Testis (tissue), 2 donors: ENCODE measurements at regions not wholly inside any gene's neighbourhood (a gene's known extent, or its start where the extent isn't known, plus 50 kb on each side); places are given as distances from the start of the nearest gene placed in this dataset.

Source experiments
- DNase-seq: peaks from one replicate; pipeline ENCODE4 v3.0.0-alpha.2; 2019
- H3K27ac ChIP-seq, 2 donors: fragments of 200-600 bp; sonication (generic); one replicate each; pipeline ENCODE4 v1.5.1; 2019
- H3K27me3 ChIP-seq: fragments of 200-600 bp; sonication (generic); one replicate; pipeline ENCODE4 v1.5.1; 2019
- H3K36me3 ChIP-seq: fragments of 200-600 bp; sonication (generic); one replicate; pipeline ENCODE4 v1.5.1; 2017; ENCODE audit warnings: low read depth; ENCODE audit errors: missing control alignments
- H3K4me1 ChIP-seq: fragments of 200-600 bp; sonication (generic); one replicate; pipeline ENCODE4 v1.5.1; 2019
- H3K4me3 ChIP-seq, 2 donors: fragments of 200-600 bp; sonication (generic); one replicate each; pipeline ENCODE4 v1.5.1; 2017 to 2019
- H3K9me3 ChIP-seq: fragments of 200-600 bp; sonication (generic); one replicate; pipeline ENCODE4 v1.5.1; 2017
- POLR2A ChIP-seq: fragments of 450-650 bp; IDR thresholded peaks from one replicate; pipeline ENCODE4 v1.6.1; 2017; ENCODE audit warnings: antibody characterized with exemption, mild to moderate bottlenecking, moderate library complexity
- WGBS, 2 donors: methylation state at CpG; one replicate each; pipeline ENCODE4 v1.1.5; 2018; 5-methylcytosine and 5-hydroxymethylcytosine counted together
- intact Hi-C: fragments of 100-400 bp; cut with DNase I; formaldehyde crosslinking; loops from one replicate; pipeline ENCODE4 v1.15.1; 2023; ENCODE audit warnings: low total_unique reads
- TF ChIP-seq, protein P1 (sequence below), 3 experiments: fragments of 450-650 bp in 2 of 3; fragments of 200-600 bp in 1 of 3; sonication (generic) in 1 of 3; IDR thresholded peaks; one replicate each; pipeline ENCODE4 v1.5.1; 2016 to 2019; ENCODE audit warnings: antibody characterized with exemption in 3 of 3, mild to moderate bottlenecking in 2 of 3, moderate library complexity in 1 of 3

DNA sequence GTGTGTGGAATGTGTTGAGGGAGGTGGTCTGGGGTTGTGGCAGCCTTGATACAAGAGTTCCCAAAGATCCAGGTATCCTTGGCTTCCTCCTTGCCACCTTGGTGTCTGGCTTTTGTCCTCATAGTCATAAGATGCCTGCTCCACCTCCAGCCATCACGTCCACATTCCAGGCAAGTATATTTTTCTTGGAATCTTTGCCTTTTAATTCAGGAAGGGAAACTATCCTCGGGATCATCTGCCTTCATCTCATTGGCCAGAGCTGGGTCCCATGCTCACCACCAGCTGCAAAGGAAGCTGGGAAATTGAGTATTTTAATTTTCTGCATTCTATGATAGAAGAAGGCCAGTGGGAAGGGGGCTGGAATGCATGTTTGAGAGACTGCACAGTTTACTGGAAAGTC, 186.7 kb downstream of the C9orf50 start:
- H3K27me3 ChIP-seq = no peaks in the 10 kb centered on the region
- H3K27ac ChIP-seq = no peak overlapping the region
- no peak for DNase-seq
- H3K36me3 ChIP-seq = no peaks in the 10 kb centered on the region
- H3K4me1 ChIP-seq = peaks cover 36% of the 10 kb centered on the region
- no peaks in the 10 kb centered on the region for H3K9me3 ChIP-seq
- H3K4me3 ChIP-seq = no peak overlapping the region
- WGBS, 2 donors = 47 to 54% methylated on average over 2 of the region's 2 CpGs
- TF ChIP-seq POLR2A = no peak
- TF ChIP-seq, protein P1, sequence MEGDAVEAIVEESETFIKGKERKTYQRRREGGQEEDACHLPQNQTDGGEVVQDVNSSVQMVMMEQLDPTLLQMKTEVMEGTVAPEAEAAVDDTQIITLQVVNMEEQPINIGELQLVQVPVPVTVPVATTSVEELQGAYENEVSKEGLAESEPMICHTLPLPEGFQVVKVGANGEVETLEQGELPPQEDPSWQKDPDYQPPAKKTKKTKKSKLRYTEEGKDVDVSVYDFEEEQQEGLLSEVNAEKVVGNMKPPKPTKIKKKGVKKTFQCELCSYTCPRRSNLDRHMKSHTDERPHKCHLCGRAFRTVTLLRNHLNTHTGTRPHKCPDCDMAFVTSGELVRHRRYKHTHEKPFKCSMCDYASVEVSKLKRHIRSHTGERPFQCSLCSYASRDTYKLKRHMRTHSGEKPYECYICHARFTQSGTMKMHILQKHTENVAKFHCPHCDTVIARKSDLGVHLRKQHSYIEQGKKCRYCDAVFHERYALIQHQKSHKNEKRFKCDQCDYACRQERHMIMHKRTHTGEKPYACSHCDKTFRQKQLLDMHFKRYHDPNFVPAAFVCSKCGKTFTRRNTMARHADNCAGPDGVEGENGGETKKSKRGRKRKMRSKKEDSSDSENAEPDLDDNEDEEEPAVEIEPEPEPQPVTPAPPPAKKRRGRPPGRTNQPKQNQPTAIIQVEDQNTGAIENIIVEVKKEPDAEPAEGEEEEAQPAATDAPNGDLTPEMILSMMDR (IDR thresholded peaks at IDR 0.05) = no peak
- intact Hi-C loops = no loop called here

DNA sequence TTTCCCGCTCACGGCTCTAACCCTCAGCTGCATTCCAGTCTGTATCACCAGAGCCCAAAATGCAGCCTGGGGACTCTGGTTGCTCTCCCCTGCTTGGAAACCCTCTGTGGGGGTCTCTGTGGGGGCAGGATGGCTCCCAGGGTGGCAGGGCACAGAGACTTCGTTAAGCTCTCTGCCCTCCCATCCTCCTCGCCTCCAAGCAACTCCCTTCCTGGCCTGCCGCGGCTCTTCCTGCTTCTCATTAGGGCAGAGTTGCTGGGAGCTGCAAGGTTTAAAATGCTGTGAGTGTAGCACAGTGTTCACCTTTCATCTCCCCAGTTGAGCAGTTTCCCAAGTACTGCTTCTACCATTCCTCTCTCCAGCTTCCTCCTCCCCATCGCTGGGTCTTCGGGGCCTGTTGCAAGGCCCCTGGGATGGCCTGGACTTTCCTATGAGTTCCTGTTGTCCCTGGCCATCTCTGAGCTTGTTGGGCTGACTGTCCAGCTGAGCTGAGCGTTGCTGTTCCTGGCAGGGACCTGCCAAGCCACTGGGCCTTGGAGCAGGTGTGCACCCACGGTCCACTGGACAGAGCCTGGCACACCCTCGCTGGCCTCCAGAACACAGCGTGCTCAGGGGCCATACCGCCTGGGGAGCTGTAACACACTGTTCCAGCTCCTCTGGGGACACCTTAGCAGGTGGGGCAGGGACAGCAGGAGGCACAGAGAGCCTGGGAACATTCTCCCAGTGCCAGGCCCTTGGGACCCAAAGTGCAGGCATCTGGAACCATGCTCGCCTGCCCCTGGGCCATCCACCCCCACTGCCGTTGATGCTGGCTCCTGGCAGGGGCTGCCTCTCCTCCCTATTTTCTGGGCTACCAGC, 188.4 kb downstream of the C9orf50 start:
- peak overlapping the region in 1 of 2 donors; percentile 3 for H3K27ac ChIP-seq
- H3K36me3 ChIP-seq = no peaks in the 10 kb centered on the region
- intact Hi-C loops = no loop called here
- H3K9me3 ChIP-seq = no peaks in the 10 kb centered on the region
- DNase-seq = no peak
- 31 to 45% methylated on average over 15 of the region's 15 CpGs for WGBS, 2 donors
- H3K4me1 ChIP-seq = peaks cover 28% of the 10 kb centered on the region
- H3K4me3 ChIP-seq = no peak overlapping the region
- no peak for TF ChIP-seq POLR2A
- TF ChIP-seq, protein P1 (IDR thresholded peaks at IDR 0.05) = no peak
- no peaks in the 10 kb centered on the region for H3K27me3 ChIP-seq

DNA sequence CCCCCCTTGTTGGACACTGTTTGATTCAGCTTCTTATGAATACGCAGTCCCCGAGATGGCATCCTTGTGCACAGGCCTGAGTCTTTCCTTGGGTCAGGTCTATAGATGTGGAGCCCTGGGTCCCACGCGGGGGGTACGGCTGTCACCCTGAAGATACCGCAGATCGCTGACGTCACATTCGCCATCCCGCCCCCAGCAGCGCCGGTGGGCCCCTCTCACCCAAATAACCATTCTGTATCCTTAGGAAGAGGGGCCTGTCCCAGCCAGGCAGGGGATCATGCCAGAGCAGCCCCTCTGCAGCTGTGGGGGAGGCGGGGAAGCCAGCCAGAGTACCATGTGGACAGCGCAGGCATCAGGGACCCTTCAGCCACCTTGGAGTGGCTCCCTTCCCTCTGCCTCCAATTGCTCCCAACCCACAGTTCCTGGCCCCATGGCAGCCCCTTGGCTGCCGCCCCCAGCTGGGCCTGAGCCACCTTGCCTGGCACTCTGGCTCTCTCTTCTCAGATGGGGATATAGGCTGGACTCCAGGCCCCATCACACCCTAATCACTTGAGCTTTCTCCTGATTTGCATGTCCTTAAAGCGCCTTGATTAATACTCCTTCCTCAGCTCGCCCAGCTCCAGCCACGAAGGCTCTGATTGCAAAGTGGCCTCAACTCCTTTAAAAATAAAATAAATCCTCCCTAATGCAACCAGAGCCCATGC, 189.8 kb downstream of the C9orf50 start:
- no peaks in the 10 kb centered on the region for H3K36me3 ChIP-seq
- no peak overlapping the region for H3K27ac ChIP-seq
- H3K4me1 ChIP-seq = peaks cover 14% of the 10 kb centered on the region
- WGBS, 2 donors = 81 to 86% methylated on average over 15 to 18 of the region's 18 CpGs
- intact Hi-C loops = no loop called here
- H3K4me3 ChIP-seq = no peak overlapping the region
- H3K9me3 ChIP-seq = no peaks in the 10 kb centered on the region
- no peak for DNase-seq
- no peaks in the 10 kb centered on the region for H3K27me3 ChIP-seq
- TF ChIP-seq POLR2A = no peak
- TF ChIP-seq, protein P1 (IDR thresholded peaks at IDR 0.05) = no peak

DNA sequence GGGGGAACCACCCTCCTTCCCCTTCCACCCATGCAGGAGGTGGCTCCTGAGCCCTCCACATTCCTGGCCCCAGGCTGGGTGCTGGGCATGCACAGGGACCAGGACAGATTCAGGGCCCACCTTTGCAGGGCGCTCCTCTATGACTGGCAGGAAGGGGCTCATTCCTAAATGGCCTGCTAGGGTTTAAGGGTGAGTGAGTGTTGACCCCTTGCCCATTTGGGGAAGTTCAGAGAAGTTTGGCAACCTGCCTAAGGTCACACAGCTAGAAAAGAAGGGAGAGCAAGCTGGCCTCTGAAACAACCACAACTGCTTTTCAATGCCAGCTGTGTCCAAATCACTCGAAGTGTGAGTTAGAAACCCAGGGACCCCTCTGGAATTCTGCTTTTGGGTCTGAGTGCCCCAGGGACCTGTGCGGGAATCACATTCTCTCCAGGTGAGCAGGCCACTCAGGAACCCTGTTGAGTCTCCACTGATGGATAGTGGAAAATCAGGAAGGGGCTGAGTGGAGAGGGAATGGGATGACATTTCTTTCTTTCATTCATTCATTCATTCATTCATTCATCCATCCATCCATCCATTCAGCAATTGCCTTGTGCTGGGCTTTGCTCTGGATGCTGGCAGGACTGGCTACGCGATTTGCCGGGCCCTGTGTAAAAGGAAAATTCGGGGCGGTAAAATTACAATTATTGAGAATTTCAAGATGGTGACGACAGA, 191.9 kb downstream of the C9orf50 start:
- Histone ChIP-seq H3K9me3 (no peaks in the 10 kb centered on the region), H3K27me3 (no peaks in the 10 kb centered on the region), H3K27ac (no peak overlapping the region), H3K4me1 (peaks cover 13% of the 10 kb centered on the region), H3K4me3 (no peak overlapping the region), H3K36me3 (no peaks in the 10 kb centered on the region)
- intact Hi-C loops = no loop called here
- WGBS, 2 donors = 84 to 85% methylated on average over 9 of the region's 9 CpGs
- no peak for DNase-seq
- TF ChIP-seq, protein P1 (IDR thresholded peaks at IDR 0.05) = no peak
- no peak for TF ChIP-seq POLR2A
